PFSK-1 (cell line): ENCODE measurements at regions not wholly inside any gene's neighbourhood (a gene's known extent, or its start where the extent isn't known, plus 50 kb on each side); places are given as distances from the start of the nearest gene placed in this dataset.

Experiments
- POLR2AphosphoS5 ChIP-seq: IDR thresholded peaks from 2 replicates; pipeline ENCODE4 v1.6.1; 2012; ENCODE audit warnings: low read depth, mild to moderate bottlenecking, control low read depth, low read length, moderate library complexity
- SIN3A ChIP-seq: IDR thresholded peaks from 2 replicates; pipeline ENCODE4 v1.6.1; 2012; ENCODE audit warnings: mild to moderate bottlenecking, low read length, moderate library complexity, borderline replicate concordance; ENCODE audit not compliant: insufficient read depth
- TAF1 ChIP-seq: IDR thresholded peaks from 2 replicates; pipeline ENCODE4 v1.6.1; 2012; ENCODE audit warnings: low read length, control low read depth, borderline replicate concordance; ENCODE audit not compliant: insufficient read depth
- TF ChIP-seq, protein P1 (sequence below), 2 experiments: IDR thresholded peaks; 2 replicates each; pipeline versions ENCODE4 v1.6.1 to v1.8.0; 2011 to 2012; ENCODE audit warnings: low read depth in 2 of 2, low read length in 2 of 2, control low read depth in 1 of 2, inconsistent platforms in 1 of 2, mild to moderate bottlenecking in 1 of 2, moderate library complexity in 1 of 2; ENCODE audit not compliant: insufficient read depth in 1 of 2

DNA sequence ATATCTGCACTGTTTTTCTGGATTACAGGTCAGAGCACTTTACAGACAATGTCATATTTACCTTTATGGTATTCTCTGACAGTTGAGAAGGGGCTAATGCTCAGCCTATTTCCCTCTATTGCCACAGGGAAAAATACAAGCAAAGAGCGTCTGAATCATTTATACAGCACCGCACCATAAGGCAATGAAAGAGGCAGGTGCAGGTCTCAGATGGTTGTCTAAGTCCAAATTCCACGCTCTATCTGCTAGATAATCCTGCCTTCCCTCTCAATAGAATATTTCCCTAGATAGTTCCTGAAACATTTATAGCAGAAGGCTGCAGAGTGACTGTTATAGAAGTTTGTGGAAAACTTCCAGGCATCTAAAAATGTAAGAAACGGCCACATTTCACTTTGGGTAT, 446.1 kb upstream of the CDH6 start:
- TF ChIP-seq SIN3A = no peak
- no peak for TF ChIP-seq POLR2AphosphoS5
- TF ChIP-seq TAF1 = no peak
- TF ChIP-seq, protein P1, sequence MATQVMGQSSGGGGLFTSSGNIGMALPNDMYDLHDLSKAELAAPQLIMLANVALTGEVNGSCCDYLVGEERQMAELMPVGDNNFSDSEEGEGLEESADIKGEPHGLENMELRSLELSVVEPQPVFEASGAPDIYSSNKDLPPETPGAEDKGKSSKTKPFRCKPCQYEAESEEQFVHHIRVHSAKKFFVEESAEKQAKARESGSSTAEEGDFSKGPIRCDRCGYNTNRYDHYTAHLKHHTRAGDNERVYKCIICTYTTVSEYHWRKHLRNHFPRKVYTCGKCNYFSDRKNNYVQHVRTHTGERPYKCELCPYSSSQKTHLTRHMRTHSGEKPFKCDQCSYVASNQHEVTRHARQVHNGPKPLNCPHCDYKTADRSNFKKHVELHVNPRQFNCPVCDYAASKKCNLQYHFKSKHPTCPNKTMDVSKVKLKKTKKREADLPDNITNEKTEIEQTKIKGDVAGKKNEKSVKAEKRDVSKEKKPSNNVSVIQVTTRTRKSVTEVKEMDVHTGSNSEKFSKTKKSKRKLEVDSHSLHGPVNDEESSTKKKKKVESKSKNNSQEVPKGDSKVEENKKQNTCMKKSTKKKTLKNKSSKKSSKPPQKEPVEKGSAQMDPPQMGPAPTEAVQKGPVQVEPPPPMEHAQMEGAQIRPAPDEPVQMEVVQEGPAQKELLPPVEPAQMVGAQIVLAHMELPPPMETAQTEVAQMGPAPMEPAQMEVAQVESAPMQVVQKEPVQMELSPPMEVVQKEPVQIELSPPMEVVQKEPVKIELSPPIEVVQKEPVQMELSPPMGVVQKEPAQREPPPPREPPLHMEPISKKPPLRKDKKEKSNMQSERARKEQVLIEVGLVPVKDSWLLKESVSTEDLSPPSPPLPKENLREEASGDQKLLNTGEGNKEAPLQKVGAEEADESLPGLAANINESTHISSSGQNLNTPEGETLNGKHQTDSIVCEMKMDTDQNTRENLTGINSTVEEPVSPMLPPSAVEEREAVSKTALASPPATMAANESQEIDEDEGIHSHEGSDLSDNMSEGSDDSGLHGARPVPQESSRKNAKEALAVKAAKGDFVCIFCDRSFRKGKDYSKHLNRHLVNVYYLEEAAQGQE (IDR thresholded peaks at IDR 0.05; ENCODE audit: insufficient read depth in 1 of 2, low read depth in 2 of 2, low read length in 2 of 2) = no peak
